Fibroblast of skin of scalp (primary cell): ENCODE measurements at regions not wholly inside any gene's neighbourhood (a gene's known extent, or its start where the extent isn't known, plus 50 kb on each side); places are given as distances from the start of the nearest gene placed in this dataset.
"Not testable (repeated sequence)": the region's sequence is repeated elsewhere in the genome, so short reads cannot be mapped to it uniquely, and the experiment has no call there.

Experiments used
- DNase-seq: peaks from one replicate; pipeline ENCODE4 v3.0.0-alpha.2; 2013

DNA sequence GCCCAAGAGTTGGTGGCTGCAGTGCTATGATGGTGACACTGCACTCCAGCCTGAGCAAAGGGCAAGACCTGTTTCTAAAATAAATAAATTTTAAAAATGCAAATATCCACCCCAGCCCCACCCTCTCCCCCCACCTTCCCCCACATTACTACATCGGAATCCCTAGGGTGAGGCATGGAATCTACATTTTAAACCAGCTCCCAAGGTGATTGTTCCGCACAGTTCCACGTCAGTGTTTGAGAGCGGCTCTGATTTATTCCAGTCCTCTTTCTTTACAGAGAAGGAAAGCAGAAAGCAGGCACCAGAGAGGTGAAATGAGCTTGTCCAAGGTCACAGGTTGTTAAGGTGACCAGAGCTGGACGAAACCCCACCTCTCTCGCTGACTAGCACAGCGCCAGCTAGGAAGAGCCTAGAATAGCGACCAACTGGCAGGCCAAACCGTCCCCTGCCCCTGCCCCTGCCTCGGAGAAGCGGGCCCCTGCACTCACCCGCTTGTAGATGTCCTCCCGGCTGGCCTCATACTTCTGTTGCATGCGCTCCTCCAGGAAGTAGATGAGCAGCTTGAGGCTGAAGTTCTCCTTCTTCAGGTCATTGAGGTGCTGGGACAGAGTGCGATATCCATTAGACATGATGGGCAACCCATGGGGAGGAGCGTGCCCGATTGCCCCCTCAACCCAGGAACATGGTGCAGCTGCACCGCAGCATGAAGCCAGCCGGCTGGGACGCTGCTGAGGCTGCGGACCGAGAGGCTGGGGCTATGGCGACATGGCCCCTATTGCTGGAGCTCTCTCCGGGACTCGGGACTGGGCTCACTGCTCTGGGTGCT lies 103.7 kb upstream of the NBPF26 start:
- DNase-seq: not testable (repeated sequence)

- not testable (repeated sequence) for DNase-seq
Observed at GRCh38 chr1:120620693-120620969, 103.1 kb upstream of the NBPF26 start.

DNA sequence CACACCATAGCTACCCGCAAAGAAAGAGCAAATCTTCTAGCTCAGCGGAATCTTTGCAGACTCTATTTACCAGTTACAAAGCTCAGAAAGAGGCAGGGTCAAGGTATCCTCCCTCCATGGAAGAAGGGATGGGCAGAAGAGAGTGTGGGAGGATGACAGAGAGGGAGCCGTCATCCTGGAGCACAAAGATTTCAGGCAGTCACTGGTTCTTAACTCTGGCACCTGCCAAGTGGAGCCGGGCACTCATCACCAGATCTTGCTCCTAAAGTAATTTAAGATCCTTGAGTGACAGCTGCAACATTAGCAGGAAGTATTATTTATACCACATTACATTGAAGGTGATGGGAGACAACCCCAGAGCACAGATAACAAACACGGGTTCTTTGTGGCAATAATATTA lies 102.5 kb upstream of the NBPF26 start:
- not testable (repeated sequence) for DNase-seq

- not testable (repeated sequence) for DNase-seq
Observed at GRCh38 chr1:120623539-120623938, 100.2 kb upstream of the NBPF26 start.

DNA sequence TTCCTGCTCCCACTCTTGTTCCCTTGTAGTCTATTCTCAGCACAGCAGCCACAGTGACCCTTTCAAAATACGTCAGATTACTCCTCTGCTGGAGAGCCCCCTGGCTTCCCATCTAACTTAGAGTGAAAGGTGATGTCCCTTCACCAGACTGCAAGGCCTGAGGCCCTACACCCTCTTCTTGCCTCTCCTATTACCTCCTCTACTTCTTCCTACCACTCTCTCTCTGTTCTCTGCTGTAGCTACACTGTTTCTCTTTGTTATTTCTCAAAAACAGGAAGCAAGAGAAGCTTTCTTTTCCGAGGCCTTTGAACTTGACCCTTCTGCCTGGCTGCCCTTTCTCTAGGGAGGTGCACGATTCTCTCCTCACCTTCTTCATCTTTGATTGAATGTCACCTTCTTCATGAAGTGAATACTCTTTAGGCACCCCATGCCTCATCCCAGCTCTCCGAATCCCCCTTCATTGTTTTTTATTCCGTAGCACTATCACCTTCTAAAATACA lies 99.1 kb upstream of the NBPF26 start:
- not testable (repeated sequence) for DNase-seq

DNA sequence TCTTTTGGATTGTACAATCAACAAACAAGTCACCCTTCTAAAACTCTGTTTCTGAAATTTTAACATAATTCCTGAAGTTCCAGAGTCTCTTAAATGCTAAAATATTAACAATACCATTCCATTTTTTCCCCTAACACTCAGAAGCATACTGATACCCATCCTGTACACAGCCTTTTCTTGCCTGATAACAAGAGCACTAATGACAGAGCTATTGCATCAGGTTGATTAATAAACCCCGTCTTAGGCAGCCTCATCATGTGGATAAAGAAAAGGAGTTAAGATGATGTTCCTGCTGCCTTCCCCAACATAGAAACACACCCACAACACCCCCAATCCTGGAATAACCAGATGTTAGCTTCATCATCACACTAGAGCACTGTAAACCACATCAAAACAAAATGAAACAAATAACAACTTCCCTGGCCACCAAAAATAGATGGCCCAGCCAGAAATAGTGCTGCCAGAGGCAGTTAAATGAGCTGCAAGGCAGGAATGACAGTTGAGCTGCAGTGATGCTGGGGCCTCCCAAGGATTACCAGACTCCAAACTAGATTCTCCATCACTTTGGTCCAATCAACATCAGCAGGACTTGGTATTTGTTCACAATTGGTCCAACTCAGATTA lies 93.8 kb upstream of the NBPF26 start:
- not testable (repeated sequence) for DNase-seq

DNA sequence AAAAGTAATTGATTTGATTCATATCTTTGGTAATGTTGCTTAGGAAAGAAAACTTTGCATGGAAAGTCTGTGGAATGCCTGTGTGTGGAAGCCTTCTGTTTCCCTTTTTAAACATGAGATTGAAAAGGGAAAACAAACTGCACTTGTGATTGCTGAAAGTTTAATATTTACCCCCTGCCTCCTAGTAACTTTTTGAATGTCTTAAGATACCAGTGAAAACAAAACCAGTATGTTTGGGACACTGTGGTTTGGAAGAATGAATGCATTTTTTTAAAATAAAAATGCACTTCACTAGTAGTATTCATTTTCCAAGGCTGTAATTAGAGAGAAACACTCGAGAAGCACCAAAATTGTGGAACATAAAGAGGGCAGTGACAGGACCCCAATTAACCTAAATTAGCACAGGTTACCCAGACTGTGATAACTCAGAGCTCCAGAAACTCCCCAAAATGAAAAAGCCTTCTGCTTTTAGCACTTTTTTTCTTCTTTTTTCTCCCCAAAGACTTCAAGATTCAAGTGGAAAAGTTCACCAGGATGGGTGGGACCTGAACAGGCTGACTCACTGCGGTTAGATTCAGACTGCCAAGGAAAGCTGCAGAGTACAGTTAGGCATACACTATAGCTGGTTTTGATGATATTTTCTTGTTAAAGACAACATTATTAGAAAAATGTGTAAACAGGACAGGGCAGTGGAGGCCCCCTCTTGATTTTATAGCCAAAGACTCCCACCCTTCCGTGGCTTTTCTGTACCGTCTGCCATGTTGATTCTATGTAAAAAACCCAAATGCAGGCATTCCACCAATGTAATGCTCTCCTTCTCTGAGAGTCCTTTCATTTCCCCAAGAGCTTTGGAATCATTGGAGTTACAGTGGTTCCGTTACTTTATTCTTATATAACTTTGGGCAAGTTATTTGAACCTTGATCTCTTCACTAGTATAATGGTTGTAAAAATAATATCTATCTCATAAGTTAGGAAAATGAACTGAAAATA lies 88.6 kb upstream of the NBPF26 start:
- not testable (repeated sequence) for DNase-seq

GRCh38 chr1:120640261-120641013 lies 83.3 kb upstream of the NBPF26 start:
- DNase-seq: not testable (repeated sequence)

DNA sequence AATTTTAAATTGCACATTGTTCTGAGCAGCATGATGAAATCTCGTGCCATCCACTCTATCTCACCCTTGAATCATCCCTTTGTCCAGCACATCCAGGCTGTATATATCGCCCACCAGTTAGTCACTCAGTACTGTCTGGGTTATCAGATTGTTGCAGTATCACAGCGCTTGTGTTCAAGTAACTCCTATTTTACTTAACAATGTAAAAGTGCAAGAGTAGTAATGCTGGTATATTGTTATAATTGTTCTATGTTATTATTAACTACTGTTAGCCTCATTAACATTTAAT lies 82.8 kb upstream of the NBPF26 start:
- not testable (repeated sequence) for DNase-seq

DNA sequence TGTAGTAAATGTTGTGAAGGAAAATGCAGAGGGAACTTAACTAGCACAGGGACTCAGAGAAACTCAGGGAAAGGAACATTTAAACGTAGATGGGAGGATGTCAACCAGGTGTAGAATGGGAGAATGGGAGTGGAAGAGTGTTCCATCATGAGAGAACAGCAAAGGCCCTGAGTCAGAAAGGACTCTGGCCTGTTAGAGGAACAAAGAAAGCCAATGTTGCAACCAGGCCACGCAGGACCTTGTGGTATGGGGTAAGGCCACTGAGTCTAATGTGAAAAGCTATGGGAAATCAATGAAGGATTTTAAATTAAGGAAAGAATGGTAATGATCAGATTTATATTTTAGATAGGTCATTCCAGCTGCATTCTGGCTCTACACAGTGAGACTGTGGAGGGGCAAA lies 76.6 kb upstream of the NBPF26 start:
- DNase-seq: not testable (repeated sequence)

- DNase-seq: not testable (repeated sequence)
Observed at GRCh38 chr1:120648915-120649623, 74.7 kb upstream of the NBPF26 start.

DNA sequence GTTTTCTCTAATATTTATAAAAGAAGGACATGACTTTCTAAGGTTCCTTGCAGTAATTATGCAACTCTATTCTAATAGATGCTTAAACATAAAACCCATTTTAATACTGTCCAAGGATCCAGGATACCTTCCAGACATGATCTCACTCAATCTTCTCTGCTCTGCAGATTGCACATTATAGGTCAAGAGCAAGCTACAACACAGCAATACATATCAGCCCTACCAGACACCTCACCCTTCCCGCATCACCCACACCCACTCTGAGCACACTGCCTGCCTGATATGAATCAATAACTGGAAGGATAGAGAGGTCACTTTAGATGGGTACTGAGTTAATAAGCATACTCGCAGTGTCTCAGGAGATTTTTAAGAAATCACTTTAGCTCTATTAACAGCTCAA lies 74.0 kb upstream of the NBPF26 start:
- not testable (repeated sequence) for DNase-seq

DNA sequence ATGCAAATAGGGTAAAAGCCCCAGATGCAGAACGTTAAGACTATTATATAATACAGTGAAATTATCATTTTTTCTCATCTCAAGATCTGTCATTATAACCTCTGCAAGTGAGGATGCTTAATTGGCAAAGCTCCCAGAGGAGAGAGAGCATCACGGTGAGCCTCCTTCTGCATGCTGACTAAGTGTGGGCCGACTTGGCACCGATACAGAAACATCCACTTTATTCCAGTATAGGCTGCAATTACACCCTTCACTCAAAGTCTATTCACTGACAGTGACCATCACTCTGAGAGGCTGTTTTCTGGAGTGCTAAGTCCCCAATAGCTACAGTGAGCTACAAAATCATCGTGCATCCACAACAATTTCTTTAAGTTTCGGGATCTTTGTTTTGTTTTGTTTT lies 69.6 kb upstream of the NBPF26 start:
- DNase-seq: not testable (repeated sequence)

GRCh38 chr1:120655394-120655793 lies 68.4 kb upstream of the NBPF26 start:
- DNase-seq: not testable (repeated sequence)

- DNase-seq: not testable (repeated sequence)
Observed at GRCh38 chr1:120656116-120656515, 67.6 kb upstream of the NBPF26 start.

GRCh38 chr1:120657804-120658203 lies 65.9 kb upstream of the NBPF26 start:
- DNase-seq: not testable (repeated sequence)

DNA sequence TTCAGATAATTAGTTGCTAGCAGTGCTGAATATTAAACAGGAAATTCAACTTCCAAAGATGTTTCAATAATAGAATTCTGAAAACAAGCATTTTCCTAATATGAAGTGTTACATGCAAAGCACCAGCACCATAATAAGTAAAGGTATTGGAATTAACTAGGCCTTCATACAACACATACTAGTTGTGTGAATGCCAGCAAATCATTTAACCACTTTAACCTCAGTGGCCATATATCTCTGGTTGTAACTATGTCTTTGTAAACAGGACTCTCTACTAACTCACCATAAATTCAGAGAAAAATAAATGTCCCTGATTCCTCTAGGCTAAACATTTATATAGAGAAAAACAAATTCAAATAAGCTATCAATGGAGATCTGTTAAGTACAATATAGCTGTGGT lies 65.1 kb upstream of the NBPF26 start:
- not testable (repeated sequence) for DNase-seq

GRCh38 chr1:120659133-120659532 lies 64.6 kb upstream of the NBPF26 start:
- not testable (repeated sequence) for DNase-seq

- DNase-seq: not testable (repeated sequence)
Observed at GRCh38 chr1:120664376-120665249, 59.1 kb upstream of the NBPF26 start.

DNA sequence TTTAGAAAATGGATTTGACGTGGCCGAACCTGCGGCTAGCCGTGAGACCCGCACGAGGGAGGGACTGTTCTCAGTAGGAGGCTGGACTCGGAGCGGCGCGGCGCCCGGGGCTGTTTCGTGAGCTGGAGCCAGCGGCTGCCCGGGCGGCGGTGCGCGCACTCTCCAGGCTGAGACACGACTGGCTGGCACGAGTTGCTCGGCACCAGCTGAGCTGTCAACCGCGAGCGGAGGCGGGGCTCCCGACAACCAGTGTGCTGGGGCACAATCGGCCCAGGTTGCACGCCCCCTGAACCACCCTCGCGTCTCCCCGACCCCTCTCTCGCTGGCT lies 58.5 kb upstream of the NBPF26 start:
- DNase-seq: not testable (repeated sequence)

DNA sequence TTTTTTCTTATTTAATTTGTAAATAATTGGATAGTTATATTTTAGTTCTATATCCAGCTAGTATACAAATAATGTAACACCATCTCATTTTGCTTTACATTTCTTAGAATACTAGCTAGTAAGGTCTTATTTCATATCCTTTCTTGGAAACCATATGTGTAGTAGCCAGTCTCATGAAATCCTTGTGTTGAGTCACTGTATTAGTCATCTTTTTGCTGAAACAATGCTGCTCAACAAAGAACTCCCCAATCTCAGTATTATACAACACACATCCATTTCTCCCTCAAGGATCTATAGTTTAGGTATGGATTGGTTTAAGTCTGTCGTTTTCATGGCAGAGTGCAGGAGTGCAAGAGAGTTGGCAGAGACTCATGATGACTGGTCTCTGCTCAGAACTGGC lies 55.6 kb upstream of the NBPF26 start:
- DNase-seq: not testable (repeated sequence)
